HL-60 (cell line): ENCODE measurements at regions not wholly inside any gene's neighbourhood (a gene's known extent, or its start where the extent isn't known, plus 50 kb on each side); places are given as distances from the start of the nearest gene placed in this dataset.

ENCODE experiments used
- CTCF ChIP-seq: IDR thresholded peaks from one replicate; pipeline ENCODE4 v1.5.1; 2011; ENCODE audit warnings: low read length, control low read depth, inconsistent platforms; ENCODE audit not compliant: insufficient read depth
- REST ChIP-seq: IDR thresholded peaks from 2 replicates; pipeline ENCODE4 v1.6.1; 2012; ENCODE audit warnings: low read depth; ENCODE audit not compliant: insufficient replicate concordance

- TF ChIP-seq CTCF: no peak
- no peak for TF ChIP-seq REST
Observed at GRCh38 chr7:41492603-41493002, 210.3 kb downstream of the INHBA start.
